ENCODE measurements at regions not wholly inside any gene's neighbourhood (a gene's known extent, or its start where the extent isn't known, plus 50 kb on each side); places are given as distances from the start of the nearest gene placed in this dataset.

DNA sequence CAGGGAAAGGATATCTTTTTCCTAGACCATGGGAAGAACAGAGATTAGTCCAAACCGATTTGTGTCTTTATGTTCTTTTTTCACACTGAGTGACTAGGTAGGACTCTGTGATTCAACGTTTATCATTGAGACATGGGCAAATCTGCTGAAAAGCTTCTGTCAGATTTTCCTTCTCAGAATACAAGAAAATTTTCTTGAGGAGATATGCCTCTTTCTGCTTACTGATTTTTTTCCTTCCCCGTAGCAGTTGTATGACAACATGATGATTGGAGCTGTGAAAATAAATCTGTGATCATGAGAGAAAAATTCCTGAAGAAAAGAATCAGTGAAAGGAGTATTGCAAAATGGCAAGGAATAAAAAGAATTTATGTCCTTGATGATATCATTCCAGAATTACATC, 130.6 kb upstream of the FAT4 start:
- TF ChIP-seq ARNTL (CRISPR knock-in tag; IDR thresholded peaks at IDR 0.05; ENCODE audit: borderline replicate concordance, low read depth) (no peak), CREB5 (CRISPR knock-in tag; IDR thresholded peaks at IDR 0.05; ENCODE audit: low read depth) (no peak), RARB (CRISPR knock-in tag; IDR thresholded peaks at IDR 0.05) (no peak)
- TF ChIP-seq, protein P1, sequence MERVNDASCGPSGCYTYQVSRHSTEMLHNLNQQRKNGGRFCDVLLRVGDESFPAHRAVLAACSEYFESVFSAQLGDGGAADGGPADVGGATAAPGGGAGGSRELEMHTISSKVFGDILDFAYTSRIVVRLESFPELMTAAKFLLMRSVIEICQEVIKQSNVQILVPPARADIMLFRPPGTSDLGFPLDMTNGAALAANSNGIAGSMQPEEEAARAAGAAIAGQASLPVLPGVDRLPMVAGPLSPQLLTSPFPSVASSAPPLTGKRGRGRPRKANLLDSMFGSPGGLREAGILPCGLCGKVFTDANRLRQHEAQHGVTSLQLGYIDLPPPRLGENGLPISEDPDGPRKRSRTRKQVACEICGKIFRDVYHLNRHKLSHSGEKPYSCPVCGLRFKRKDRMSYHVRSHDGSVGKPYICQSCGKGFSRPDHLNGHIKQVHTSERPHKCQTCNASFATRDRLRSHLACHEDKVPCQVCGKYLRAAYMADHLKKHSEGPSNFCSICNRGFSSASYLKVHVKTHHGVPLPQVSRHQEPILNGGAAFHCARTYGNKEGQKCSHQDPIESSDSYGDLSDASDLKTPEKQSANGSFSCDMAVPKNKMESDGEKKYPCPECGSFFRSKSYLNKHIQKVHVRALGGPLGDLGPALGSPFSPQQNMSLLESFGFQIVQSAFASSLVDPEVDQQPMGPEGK (CRISPR knock-in tag; IDR thresholded peaks at IDR 0.05; ENCODE audit: borderline replicate concordance) = no peak
